Neutrophil (primary cell): ENCODE measurements at regions not wholly inside any gene's neighbourhood (a gene's known extent, or its start where the extent isn't known, plus 50 kb on each side); places are given as distances from the start of the nearest gene placed in this dataset.
"Not testable (repeated sequence)": the region's sequence is repeated elsewhere in the genome, so short reads cannot be mapped to it uniquely, and the experiment has no call there.

Experiments
- H3K27ac ChIP-seq: fragments of 200-600 bp; sonication (generic); 2 replicates; pipeline ENCODE4 v1.5.1; 2016; ENCODE audit warnings: mild to moderate bottlenecking, moderate library complexity
- H3K27me3 ChIP-seq: fragments of 200-600 bp; sonication (generic); 2 replicates; pipeline ENCODE4 v1.6.0; 2016; ENCODE audit warnings: mild to moderate bottlenecking
- H3K36me3 ChIP-seq: fragments of 200-600 bp; sonication (generic); 2 replicates; pipeline ENCODE4 v1.5.1; 2017
- H3K4me1 ChIP-seq, 2 experiments: fragments of 200-600 bp in 1 of 2; sonication (generic) in 1 of 2; 1 replicate in 1 of 2; 2 replicates in 1 of 2; pipeline versions ENCODE4 v1.5.1 to v1.6.1; 2013 to 2016; ENCODE audit warnings: low read depth in 1 of 2, low read length in 1 of 2, mild to moderate bottlenecking in 1 of 2, moderate library complexity in 1 of 2; ENCODE audit not compliant: control insufficient read depth in 1 of 2, insufficient read depth in 1 of 2
- H3K4me3 ChIP-seq, 2 experiments: fragments of 200-600 bp in 1 of 2; sonication (generic) in 1 of 2; 1 replicate in 1 of 2; 2 replicates in 1 of 2; pipeline ENCODE4 v1.5.1; 2013 to 2016; ENCODE audit warnings: low read depth in 1 of 2, low read length in 1 of 2, mild to moderate bottlenecking in 1 of 2, moderate library complexity in 1 of 2
- H3K9me3 ChIP-seq: fragments of 200-600 bp; sonication (generic); 2 replicates; pipeline ENCODE4 v1.5.1; 2016
- CTCF ChIP-seq: fragments of 200-600 bp; sonication (generic); IDR thresholded peaks from 2 replicates; pipeline ENCODE4 v1.5.1; 2016; ENCODE audit warnings: antibody characterized with exemption

- no peaks in the 10 kb centered on the region for H3K9me3 ChIP-seq
- H3K27me3 ChIP-seq: no peaks in the 10 kb centered on the region
- no peak overlapping the region for H3K4me3 ChIP-seq
- peaks cover 0 to 8% of the 10 kb centered on the region in 2 experiments for H3K4me1 ChIP-seq
- no peaks in the 10 kb centered on the region for H3K36me3 ChIP-seq
- H3K27ac ChIP-seq: no peak overlapping the region
- TF ChIP-seq CTCF: no peak
Observed at GRCh38 chr15:70576696-70577095, 186.7 kb downstream of the UACA start.

GRCh38 chr15:70576276-70576675, 187.1 kb downstream of the UACA start:
- no peak for TF ChIP-seq CTCF
- Histone ChIP-seq H3K9me3 (no peaks in the 10 kb centered on the region), H3K4me3 (no peak overlapping the region), H3K36me3 (no peaks in the 10 kb centered on the region), H3K4me1 (peaks cover 0 to 8% of the 10 kb centered on the region in 2 experiments), H3K27me3 (no peaks in the 10 kb centered on the region), H3K27ac (no peak overlapping the region)

GRCh38 chr15:70575231-70576226, 187.8 kb downstream of the UACA start:
- Histone ChIP-seq H3K27me3 (no peaks in the 10 kb centered on the region), H3K4me3 (no peak overlapping the region), H3K9me3 (no peaks in the 10 kb centered on the region), H3K36me3 (no peaks in the 10 kb centered on the region), H3K4me1 (peaks cover 0 to under 1% of the 10 kb centered on the region in 2 experiments), H3K27ac (no peak overlapping the region)
- no peak for TF ChIP-seq CTCF

- not testable (repeated sequence) for H3K36me3 ChIP-seq, H3K27me3 ChIP-seq, H3K4me3 ChIP-seq, H3K9me3 ChIP-seq, H3K4me1 ChIP-seq, H3K27ac ChIP-seq
Observed at GRCh38 chr15:70574325-70574724, 189.0 kb downstream of the UACA start.

- Histone ChIP-seq H3K9me3 (no peaks in the 10 kb centered on the region), H3K27ac (no peak overlapping the region), H3K27me3 (no peaks in the 10 kb centered on the region), H3K4me1 (no peaks in the 10 kb centered on the region), H3K36me3 (no peaks in the 10 kb centered on the region), H3K4me3 (no peak overlapping the region)
- TF ChIP-seq CTCF: no peak
Observed at GRCh38 chr15:70573121-70573850, 190.1 kb downstream of the UACA start.
